ENCODE measurements at regions not wholly inside any gene's neighbourhood (a gene's known extent, or its start where the extent isn't known, plus 50 kb on each side); places are given as distances from the start of the nearest gene placed in this dataset.

GRCh38 chr6:22807818-22808217, 238.5 kb downstream of the HDGFL1 start:
- TF ChIP-seq POLR2A (IDR thresholded peaks at IDR 0.05) (no peak), CTCF (IDR thresholded peaks at IDR 0.05) (no peak)
- intact Hi-C loops (cut with DNase I; ENCODE audit: low total_unique reads) = no loop called here
- 94 to 96% methylated on average over 3 of the region's 3 CpGs for WGBS, 2 donors
- no peak overlapping the region for H3K4me3 ChIP-seq (ENCODE audit: low read depth, poor library complexity, severe bottlenecking)
- DNase-seq (ENCODE audit: low spot score in 2 of 2) = no peak

GRCh38 chr6:22808466-22808865, 239.1 kb downstream of the HDGFL1 start:
- no peak for DNase-seq (ENCODE audit: low spot score in 2 of 2)
- TF ChIP-seq CTCF (IDR thresholded peaks at IDR 0.05) = no peak
- intact Hi-C loops (cut with DNase I; ENCODE audit: low total_unique reads) = no loop called here
- no peak overlapping the region for H3K4me3 ChIP-seq (ENCODE audit: low read depth, poor library complexity, severe bottlenecking)
- WGBS, 2 donors = 88 to 93% methylated on average over 1 of the region's 1 CpG

GRCh38 chr6:22809370-22809769, 240.0 kb downstream of the HDGFL1 start:
- WGBS, 2 donors = 93 to 100% methylated on average over 1 of the region's 1 CpG
- DNase-seq (ENCODE audit: low spot score in 2 of 2) = no peak
- H3K4me3 ChIP-seq (ENCODE audit: low read depth, poor library complexity, severe bottlenecking) = no peak overlapping the region
- no peak for TF ChIP-seq CTCF (IDR thresholded peaks at IDR 0.05)
- no peak for TF ChIP-seq POLR2A (IDR thresholded peaks at IDR 0.05)
- intact Hi-C loops (cut with DNase I; ENCODE audit: low total_unique reads) = no loop called here

- H3K4me3 ChIP-seq (ENCODE audit: low read depth, poor library complexity, severe bottlenecking) = no peak overlapping the region
- intact Hi-C loops (cut with DNase I; ENCODE audit: low total_unique reads) = no loop called here
- DNase-seq (ENCODE audit: low spot score in 2 of 2) = no peak
- TF ChIP-seq POLR2A (IDR thresholded peaks at IDR 0.05) (no peak), CTCF (IDR thresholded peaks at IDR 0.05) (no peak)
- 89 to 90% methylated on average over 1 of the region's 1 CpG for WGBS, 2 donors
Observed at GRCh38 chr6:22819209-22819608, 249.8 kb downstream of the HDGFL1 start.

GRCh38 chr6:22821664-22822320, 252.4 kb downstream of the HDGFL1 start:
- no peak overlapping the region for H3K4me3 ChIP-seq (ENCODE audit: low read depth, poor library complexity, severe bottlenecking)
- TF ChIP-seq CTCF (IDR thresholded peaks at IDR 0.05) = no peak
- TF ChIP-seq POLR2A (IDR thresholded peaks at IDR 0.05) = no peak
- WGBS, 2 donors = 62 to 71% methylated on average over 3 of the region's 3 CpGs
- intact Hi-C loops (cut with DNase I; ENCODE audit: low total_unique reads) = no loop called here
- DNase-seq (ENCODE audit: low spot score in 2 of 2) = no peak

GRCh38 chr6:22825210-22825609, 255.8 kb downstream of the HDGFL1 start:
- intact Hi-C loops (cut with DNase I; ENCODE audit: low total_unique reads) = loop anchor here (5.0 kb wide), 1 partner anchor 903 kb away; no protein-coding TSS in a partner anchor
- no peak for DNase-seq (ENCODE audit: low spot score in 2 of 2)
- no peak for TF ChIP-seq CTCF (IDR thresholded peaks at IDR 0.05)
- no peak for TF ChIP-seq POLR2A (IDR thresholded peaks at IDR 0.05)
- 74 to 79% methylated on average over 3 of the region's 3 CpGs for WGBS, 2 donors
- H3K4me3 ChIP-seq (ENCODE audit: low read depth, poor library complexity, severe bottlenecking) = no peak overlapping the region
